HepG2 (cell line): ENCODE measurements at regions not wholly inside any gene's neighbourhood (a gene's known extent, or its start where the extent isn't known, plus 50 kb on each side); places are given as distances from the start of the nearest gene placed in this dataset.

Experiments
- ATAC-seq: fragments of 200-7000 bp; cut with Tn5 transposase; 3 replicates; pipeline ENCODE4 v1.9.1; 2020; ENCODE audit warnings: mild to moderate bottlenecking, moderate library complexity
- BruUV-seq: library from RNA; stranded (reverse); fragments of 400-500 nt; replicated peaks from 2 replicates; lab custom pipeline; 2021; lab: Mats Ljungman, UMichigan
- CTCF ChIA-PET: fragments of 300-600 bp; formaldehyde crosslinking; extraction: SDS; loops from one replicate; lab custom pipeline; 2021; ENCODE audit warnings: low total read pairs, inconsistent platforms, low intra/inter-chr PET ratio; lab: Yijun Ruan, JAX
- POLR2A ChIA-PET: fragments of 350-600 bp; sonication (Branson Sonifier 250); formaldehyde crosslinking; loops from one replicate; lab custom pipeline; 2020; ENCODE audit warnings: antibody characterized with exemption, inconsistent platforms; lab: Yijun Ruan, JAX
- DNase-seq: peaks from one replicate; pipeline ENCODE4 v3.0.0-alpha.2; 2015; ENCODE audit warnings: low spot score
- FAIRE-seq: peaks from 3 replicates; lab custom pipeline; 2011; peaks lifted over from hg19 to GRCh38; lab: Jason Lieb, UNC
- H2AFZ ChIP-seq: one replicate; pipeline ENCODE4 v1.6.1; 2011; ENCODE audit warnings: low read length, inconsistent platforms
- H3K27ac ChIP-seq: fragments of 300-600 bp; 3 replicates; pipeline ENCODE4 v1.8.0; 2011; ENCODE audit warnings: mixed run types, mild to moderate bottlenecking, mixed read lengths, low read length, inconsistent platforms; ENCODE audit not compliant: insufficient read depth; ENCODE audit errors: extremely low read length
- H3K27me3 ChIP-seq, 2 experiments: fragments of 200-600 bp in 1 of 2; 2 replicates in 1 of 2; 3 replicates in 1 of 2; pipeline versions ENCODE4 v1.6.0 to v1.8.0; 2011; ENCODE audit warnings: low read length in 2 of 2, mild to moderate bottlenecking in 2 of 2, moderate library complexity in 2 of 2, inconsistent platforms in 1 of 2; ENCODE audit not compliant: insufficient read depth in 2 of 2, control insufficient read depth in 1 of 2
- H3K36me3 ChIP-seq, 2 experiments: fragments of 200-600 bp in 1 of 2; replicated peaks in 1 of 2; 2 replicates in 1 of 2; 3 replicates in 1 of 2; pipeline versions ENCODE4 v1.5.1 to v1.8.0; 2011; ENCODE audit warnings: low read length in 2 of 2, inconsistent platforms in 1 of 2; ENCODE audit not compliant: insufficient read depth in 2 of 2, control insufficient read depth in 1 of 2
- H3K4me1 ChIP-seq: 2 replicates; pipeline ENCODE4 v1.5.1; 2012; ENCODE audit warnings: low read length, inconsistent platforms; ENCODE audit not compliant: insufficient read depth
- H3K4me2 ChIP-seq: 2 replicates; pipeline ENCODE4 v1.6.0; 2011; ENCODE audit warnings: low read depth, low read length, inconsistent platforms
- H3K4me3 ChIP-seq, 3 experiments: fragments of 200-600 bp in 1 of 3; sonication (generic), shearing (Covaris generic) in 1 of 3; replicated peaks in 1 of 3; 2 replicates each; pipeline ENCODE4 v1.5.1; 2011 to 2016; ENCODE audit warnings: low read length in 3 of 3, inconsistent platforms in 2 of 3, low read depth in 2 of 3, mild to moderate bottlenecking in 2 of 3, control low read depth in 1 of 3, mixed read lengths in 1 of 3; ENCODE audit not compliant: insufficient read depth in 1 of 3
- H3K79me2 ChIP-seq: one replicate; pipeline ENCODE4 v1.6.1; 2011; ENCODE audit warnings: low read length, inconsistent platforms; ENCODE audit not compliant: insufficient read depth
- H3K9ac ChIP-seq: 2 replicates; pipeline ENCODE4 v1.6.0; 2011; ENCODE audit warnings: mild to moderate bottlenecking, low read depth, low read length, inconsistent platforms; ENCODE audit not compliant: insufficient read depth
- H3K9me3 ChIP-seq: 2 replicates; pipeline ENCODE4 v1.5.1; 2012; ENCODE audit warnings: mild to moderate bottlenecking, low read length
- H4K20me1 ChIP-seq: 2 replicates; pipeline ENCODE4 v1.6.0; 2011; ENCODE audit warnings: inconsistent platforms, mild to moderate bottlenecking, low read length, moderate library complexity; ENCODE audit not compliant: insufficient read depth
- GTF2F1 ChIP-seq: fragments of 150-350 bp; IDR thresholded peaks from 2 replicates; pipeline ENCODE4 v1.6.1; 2014; ENCODE audit warnings: low read length
- HDAC2 ChIP-seq: sonication (generic); formaldehyde crosslinking; IDR thresholded peaks from 2 replicates; pipeline ENCODE4 v1.4.0; 2020; ENCODE audit warnings: missing genetic modification reagents
- PAF1 ChIP-seq: IDR thresholded peaks from 2 replicates; pipeline ENCODE4 v1.6.1; 2016; ENCODE audit warnings: missing genetic modification reagents, missing compliant biosample characterization
- RFX5 ChIP-seq: IDR thresholded peaks from 2 replicates; pipeline ENCODE4 v1.6.1; 2011; ENCODE audit warnings: low read depth, low read length, improper control_type of control experiment
- ZBTB8A ChIP-seq: sonication (generic); formaldehyde crosslinking; IDR thresholded peaks from 2 replicates; pipeline ENCODE4 v1.4.0; 2020; ENCODE audit warnings: mild to moderate bottlenecking, low read depth, missing genetic modification reagents, borderline replicate concordance
- ZNF234 ChIP-seq: sonication (generic); formaldehyde crosslinking; conservative IDR thresholded peaks from 2 replicates; pipeline ENCODE4 v1.5.1; 2020; ENCODE audit warnings: mild to moderate bottlenecking, missing genetic modification reagents
- ZNF605 ChIP-seq: sonication (generic); formaldehyde crosslinking; IDR thresholded peaks from 2 replicates; pipeline ENCODE4 v1.8.0; 2022; ENCODE audit warnings: mild to moderate bottlenecking, missing genetic modification reagents
- WGBS: methylation state at CpG from one replicate; pipeline ENCODE4 v1.1.6; 2017; ENCODE audit warnings: low lambda C conversion rate; 5-methylcytosine and 5-hydroxymethylcytosine counted together
- in situ Hi-C: cut with HindIII; loops from 2 replicates; pipeline ENCODE4 v1.10.0; 2017; ENCODE audit warnings: low pct_unique_long_range_greater_than_20kb; ENCODE audit not compliant: extremely low pct_ligation_motif_present
- intact Hi-C: fragments of 100-400 bp; cut with micrococcal nuclease; formaldehyde crosslinking; loops from one replicate; pipeline ENCODE4 v1.10.0; 2022; ENCODE audit not compliant: unreplicated experiment
- TF ChIP-seq, protein P1 (sequence below): sonication (generic); IDR thresholded peaks from 2 replicates; pipeline ENCODE4 v1.6.1; 2016; ENCODE audit warnings: low read depth, borderline replicate concordance
- TF ChIP-seq, protein P2 (sequence below): sonication (generic); formaldehyde crosslinking; IDR thresholded peaks from 2 replicates; pipeline ENCODE4 v1.9.0; 2021; ENCODE audit warnings: missing genetic modification reagents, borderline replicate concordance
- TF ChIP-seq, protein P3 (sequence below): sonication (generic); formaldehyde crosslinking; IDR thresholded peaks from 2 replicates; pipeline ENCODE4 v1.5.0; 2020; ENCODE audit warnings: missing genetic modification reagents
- TF ChIP-seq, protein P4 (sequence below): sonication (generic); formaldehyde crosslinking; IDR thresholded peaks from 2 replicates; pipeline ENCODE4 v1.5.0; 2020; ENCODE audit warnings: missing genetic modification reagents
- TF ChIP-seq, protein P5 (sequence below): sonication (generic); formaldehyde crosslinking; IDR thresholded peaks from 2 replicates; pipeline ENCODE4 v1.8.1; 2023; ENCODE audit warnings: mild to moderate bottlenecking, missing genetic modification reagents

DNA sequence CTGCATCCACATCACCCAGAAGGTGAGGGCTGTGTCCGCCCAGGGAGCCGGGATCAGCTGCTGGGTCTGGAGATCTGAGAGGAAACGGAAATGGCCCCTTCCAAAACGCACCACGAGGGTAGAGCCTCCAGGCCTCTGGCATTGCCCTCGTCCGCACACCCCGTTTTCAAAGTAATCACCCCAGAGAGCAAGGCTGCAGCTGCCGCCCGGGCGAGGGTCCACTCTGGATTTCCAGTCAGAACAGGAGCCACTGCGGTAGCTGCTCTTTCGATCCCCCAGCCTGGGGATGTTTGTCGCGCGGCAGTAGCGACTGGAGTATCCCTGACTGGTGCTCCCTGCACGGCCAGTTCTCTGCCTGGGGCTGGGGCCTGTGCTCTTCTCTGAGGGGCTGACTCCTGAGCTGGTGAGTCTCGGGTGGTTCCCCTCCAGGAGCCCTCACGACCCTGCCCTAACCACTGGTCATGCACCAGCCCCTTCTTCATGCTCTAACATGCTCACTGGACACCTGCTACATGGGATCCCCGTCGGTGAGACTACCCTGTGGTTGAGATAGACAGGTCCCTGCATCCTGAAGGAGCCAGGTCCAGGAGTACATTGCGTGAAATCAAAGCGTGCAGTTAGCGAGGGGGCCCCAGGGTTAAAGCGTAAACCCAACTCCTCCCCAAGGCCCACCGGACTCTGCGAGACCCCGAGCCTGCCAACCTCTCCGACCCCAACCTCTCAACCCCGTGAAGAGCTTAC lies 99.2 kb downstream of the FOXL3 start (continued):
- TF ChIP-seq, protein P1, sequence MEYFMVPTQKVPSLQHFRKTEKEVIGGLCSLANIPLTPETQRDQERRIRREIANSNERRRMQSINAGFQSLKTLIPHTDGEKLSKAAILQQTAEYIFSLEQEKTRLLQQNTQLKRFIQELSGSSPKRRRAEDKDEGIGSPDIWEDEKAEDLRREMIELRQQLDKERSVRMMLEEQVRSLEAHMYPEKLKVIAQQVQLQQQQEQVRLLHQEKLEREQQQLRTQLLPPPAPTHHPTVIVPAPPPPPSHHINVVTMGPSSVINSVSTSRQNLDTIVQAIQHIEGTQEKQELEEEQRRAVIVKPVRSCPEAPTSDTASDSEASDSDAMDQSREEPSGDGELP: no peak
- TF ChIP-seq, all 625 proteins: peak for 5

DNA sequence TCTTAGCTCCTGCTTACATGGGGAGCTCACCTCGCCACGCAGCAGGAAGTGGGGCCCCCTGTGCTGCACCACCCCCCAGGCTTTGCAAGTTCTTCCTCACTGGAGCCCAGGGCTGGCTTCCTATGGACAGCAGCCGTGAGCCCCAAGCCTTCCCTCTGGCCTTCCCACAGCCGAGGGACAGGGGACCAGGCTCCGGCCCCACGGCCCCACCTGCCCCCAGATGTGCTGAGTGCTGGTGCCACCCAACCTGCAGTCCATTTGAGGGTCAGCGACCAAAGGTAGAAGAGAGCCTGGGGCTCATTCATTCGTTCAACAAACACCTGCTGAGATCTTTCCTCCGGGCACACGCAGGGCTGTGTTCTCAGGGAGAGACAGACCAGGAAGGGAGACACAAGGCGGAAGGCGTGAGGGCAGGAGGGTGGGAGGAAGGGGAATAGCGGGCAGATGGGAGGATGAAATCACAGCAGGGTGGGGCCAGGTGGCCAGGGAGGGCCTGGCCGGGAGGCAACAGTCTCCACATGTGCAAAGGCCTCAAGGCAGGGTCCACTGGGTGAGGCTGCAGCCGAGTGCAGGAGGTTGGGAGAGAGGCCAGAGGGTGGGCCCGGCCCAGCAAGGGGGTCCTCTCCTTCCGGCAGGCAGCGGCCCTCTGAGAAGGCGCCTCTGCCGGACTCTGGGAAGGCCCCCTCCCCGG lies 100.1 kb downstream of the FOXL3 start:
- Histone ChIP-seq H3K9ac (no peak overlapping the region), H3K27ac (no peak overlapping the region), H3K4me3 (no peak overlapping the region), H3K27me3 (peaks cover 8 to 35% of the 10 kb centered on the region in 2 experiments; a peak in 4 of 5 replicates), H3K36me3 (no peaks in the 10 kb centered on the region), H3K79me2 (no peaks in the 10 kb centered on the region), H3K4me2 (no peak overlapping the region), H4K20me1 (no peaks in the 10 kb centered on the region), H3K4me1 (peaks cover 19% of the 10 kb centered on the region), H2AFZ (no peak overlapping the region), H3K9me3 (no peaks in the 10 kb centered on the region)
- whole genome bisulfite sequencing: 51% methylated on average over 9 of the region's 21 CpGs
- no peak for DNase-seq
- BruUV-seq: no TSS peak
- ChIA-PET CTCF (no interaction called here), POLR2A (no interaction called here)
- intact Hi-C loops: no loop called here
- in situ Hi-C loops: no loop called here
- no peak for ATAC-seq
- no peak for FAIRE-seq
- TF ChIP-seq, protein P2, sequence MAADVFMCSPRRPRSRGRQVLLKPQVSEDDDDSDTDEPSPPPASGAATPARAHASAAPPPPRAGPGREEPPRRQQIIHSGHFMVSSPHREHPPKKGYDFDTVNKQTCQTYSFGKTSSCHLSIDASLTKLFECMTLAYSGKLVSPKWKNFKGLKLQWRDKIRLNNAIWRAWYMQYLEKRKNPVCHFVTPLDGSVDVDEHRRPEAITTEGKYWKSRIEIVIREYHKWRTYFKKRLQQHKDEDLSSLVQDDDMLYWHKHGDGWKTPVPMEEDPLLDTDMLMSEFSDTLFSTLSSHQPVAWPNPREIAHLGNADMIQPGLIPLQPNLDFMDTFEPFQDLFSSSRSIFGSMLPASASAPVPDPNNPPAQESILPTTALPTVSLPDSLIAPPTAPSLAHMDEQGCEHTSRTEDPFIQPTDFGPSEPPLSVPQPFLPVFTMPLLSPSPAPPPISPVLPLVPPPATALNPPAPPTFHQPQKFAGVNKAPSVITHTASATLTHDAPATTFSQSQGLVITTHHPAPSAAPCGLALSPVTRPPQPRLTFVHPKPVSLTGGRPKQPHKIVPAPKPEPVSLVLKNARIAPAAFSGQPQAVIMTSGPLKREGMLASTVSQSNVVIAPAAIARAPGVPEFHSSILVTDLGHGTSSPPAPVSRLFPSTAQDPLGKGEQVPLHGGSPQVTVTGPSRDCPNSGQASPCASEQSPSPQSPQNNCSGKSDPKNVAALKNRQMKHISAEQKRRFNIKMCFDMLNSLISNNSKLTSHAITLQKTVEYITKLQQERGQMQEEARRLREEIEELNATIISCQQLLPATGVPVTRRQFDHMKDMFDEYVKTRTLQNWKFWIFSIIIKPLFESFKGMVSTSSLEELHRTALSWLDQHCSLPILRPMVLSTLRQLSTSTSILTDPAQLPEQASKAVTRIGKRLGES (CRISPR knock-in tag): no peak
- TF ChIP-seq RFX5 (no peak), ZBTB8A (CRISPR knock-in tag) (no peak), PAF1 (CRISPR knock-in tag) (no peak), ZNF234 (CRISPR knock-in tag) (no peak), HDAC2 (CRISPR knock-in tag) (no peak), GTF2F1 (no peak), ZNF605 (CRISPR knock-in tag) (no peak)
- TF ChIP-seq, protein P3, sequence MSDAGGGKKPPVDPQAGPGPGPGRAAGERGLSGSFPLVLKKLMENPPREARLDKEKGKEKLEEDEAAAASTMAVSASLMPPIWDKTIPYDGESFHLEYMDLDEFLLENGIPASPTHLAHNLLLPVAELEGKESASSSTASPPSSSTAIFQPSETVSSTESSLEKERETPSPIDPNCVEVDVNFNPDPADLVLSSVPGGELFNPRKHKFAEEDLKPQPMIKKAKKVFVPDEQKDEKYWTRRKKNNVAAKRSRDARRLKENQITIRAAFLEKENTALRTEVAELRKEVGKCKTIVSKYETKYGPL: no peak
- TF ChIP-seq, protein P4, sequence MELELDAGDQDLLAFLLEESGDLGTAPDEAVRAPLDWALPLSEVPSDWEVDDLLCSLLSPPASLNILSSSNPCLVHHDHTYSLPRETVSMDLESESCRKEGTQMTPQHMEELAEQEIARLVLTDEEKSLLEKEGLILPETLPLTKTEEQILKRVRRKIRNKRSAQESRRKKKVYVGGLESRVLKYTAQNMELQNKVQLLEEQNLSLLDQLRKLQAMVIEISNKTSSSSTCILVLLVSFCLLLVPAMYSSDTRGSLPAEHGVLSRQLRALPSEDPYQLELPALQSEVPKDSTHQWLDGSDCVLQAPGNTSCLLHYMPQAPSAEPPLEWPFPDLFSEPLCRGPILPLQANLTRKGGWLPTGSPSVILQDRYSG (CRISPR knock-in tag): no peak
- TF ChIP-seq, protein P5, sequence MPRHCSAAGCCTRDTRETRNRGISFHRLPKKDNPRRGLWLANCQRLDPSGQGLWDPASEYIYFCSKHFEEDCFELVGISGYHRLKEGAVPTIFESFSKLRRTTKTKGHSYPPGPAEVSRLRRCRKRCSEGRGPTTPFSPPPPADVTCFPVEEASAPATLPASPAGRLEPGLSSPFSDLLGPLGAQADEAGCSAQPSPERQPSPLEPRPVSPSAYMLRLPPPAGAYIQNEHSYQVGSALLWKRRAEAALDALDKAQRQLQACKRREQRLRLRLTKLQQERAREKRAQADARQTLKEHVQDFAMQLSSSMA (CRISPR knock-in tag): no peak
